H9 (cell line): ENCODE measurements at regions not wholly inside any gene's neighbourhood (a gene's known extent, or its start where the extent isn't known, plus 50 kb on each side); places are given as distances from the start of the nearest gene placed in this dataset.

ENCODE experiments used
- DNase-seq: peaks from one replicate; pipeline ENCODE4 v3.0.0-alpha.2; 2017
- H2AFZ ChIP-seq: one replicate; pipeline ENCODE4 v1.6.1; 2013; ENCODE audit warnings: mild to moderate bottlenecking, low read length, control low read depth, moderate library complexity
- H2AK5ac ChIP-seq: 2 replicates; pipeline ENCODE4 v1.6.1; 2013; ENCODE audit warnings: low read length, control low read depth, mixed read lengths; ENCODE audit not compliant: insufficient read length
- H2BK120ac ChIP-seq: one replicate; pipeline ENCODE4 v1.6.1; 2013; ENCODE audit warnings: low read depth, mild to moderate bottlenecking, low read length, control low read depth, inconsistent platforms; ENCODE audit not compliant: poor library complexity, severe bottlenecking
- H2BK12ac ChIP-seq: 2 replicates; pipeline ENCODE4 v1.6.1; 2013; ENCODE audit warnings: low read length, control low read depth, mixed read lengths, low read depth; ENCODE audit not compliant: insufficient read length
- H2BK15ac ChIP-seq: 2 replicates; pipeline ENCODE4 v1.6.1; 2013; ENCODE audit warnings: low read depth, low read length, control low read depth
- H2BK20ac ChIP-seq: one replicate; pipeline ENCODE4 v1.6.1; 2013; ENCODE audit warnings: low read depth, mild to moderate bottlenecking, low read length, control low read depth, inconsistent platforms; ENCODE audit not compliant: poor library complexity, severe bottlenecking
- H2BK5ac ChIP-seq: 2 replicates; pipeline ENCODE4 v1.6.1; 2013; ENCODE audit warnings: low read length, control low read depth, mixed read lengths; ENCODE audit not compliant: insufficient read length
- H3K14ac ChIP-seq: 2 replicates; pipeline ENCODE4 v1.6.1; 2013; ENCODE audit warnings: low read length, control low read depth; ENCODE audit not compliant: insufficient read depth
- H3K18ac ChIP-seq: 2 replicates; pipeline ENCODE4 v1.6.1; 2013; ENCODE audit warnings: low read depth, mild to moderate bottlenecking, mixed read lengths, low read length, control low read depth; ENCODE audit not compliant: insufficient read length
- H3K23ac ChIP-seq: 2 replicates; pipeline ENCODE4 v1.6.1; 2013; ENCODE audit warnings: low read length, control low read depth, mixed read lengths, low read depth; ENCODE audit not compliant: insufficient read length
- H3K23me2 ChIP-seq: 2 replicates; pipeline ENCODE4 v1.6.1; 2013; ENCODE audit warnings: low read depth, mild to moderate bottlenecking, mixed read lengths, low read length, control low read depth; ENCODE audit not compliant: insufficient read length, poor library complexity, severe bottlenecking
- H3K27ac ChIP-seq: 2 replicates; pipeline ENCODE4 v1.5.1; 2013; ENCODE audit warnings: low read length, control low read depth, mixed read lengths, low read depth; ENCODE audit not compliant: insufficient read length
- H3K27me3 ChIP-seq: 2 replicates; pipeline ENCODE4 v1.6.1; 2013; ENCODE audit warnings: low read length, control low read depth, inconsistent platforms; ENCODE audit not compliant: insufficient read depth
- H3K4ac ChIP-seq: 2 replicates; pipeline ENCODE4 v1.6.1; 2013; ENCODE audit warnings: low read depth, mild to moderate bottlenecking, control low read depth, inconsistent platforms, low read length, moderate library complexity
- H3K4me1 ChIP-seq: 2 replicates; pipeline ENCODE4 v1.6.1; 2013; ENCODE audit warnings: low read length, control low read depth, inconsistent platforms; ENCODE audit not compliant: insufficient read depth
- H3K4me2 ChIP-seq: 2 replicates; pipeline ENCODE4 v1.6.1; 2013; ENCODE audit warnings: low read length, control low read depth, mixed read lengths; ENCODE audit not compliant: insufficient read length, insufficient read depth
- H3K56ac ChIP-seq: 2 replicates; pipeline ENCODE4 v1.6.1; 2013; ENCODE audit warnings: low read depth, mild to moderate bottlenecking, mixed read lengths, low read length, control low read depth; ENCODE audit not compliant: insufficient read length
- H3K79me1 ChIP-seq: 2 replicates; pipeline ENCODE4 v1.6.1; 2013; ENCODE audit warnings: low read depth, mild to moderate bottlenecking, moderate library complexity, low read length, control low read depth, inconsistent platforms; ENCODE audit not compliant: insufficient read depth, poor library complexity, severe bottlenecking
- H3K79me2 ChIP-seq: 2 replicates; pipeline ENCODE4 v1.6.1; 2013; ENCODE audit warnings: low read length, control low read depth, inconsistent platforms; ENCODE audit not compliant: insufficient read depth
- H3K9ac ChIP-seq: 2 replicates; pipeline ENCODE4 v1.6.1; 2013; ENCODE audit warnings: low read length, control low read depth, mixed read lengths; ENCODE audit not compliant: insufficient read length; ENCODE audit errors: extremely low read depth
- H3K9me3 ChIP-seq: one replicate; pipeline ENCODE4 v1.6.1; 2013; ENCODE audit warnings: low read depth, low read length, inconsistent platforms; ENCODE audit not compliant: control insufficient read depth
- H3T11ph ChIP-seq: one replicate; pipeline ENCODE4 v1.6.1; 2013; ENCODE audit warnings: mild to moderate bottlenecking, low read length, control low read depth, inconsistent platforms
- H4K20me1 ChIP-seq: one replicate; pipeline ENCODE4 v1.6.1; 2013; ENCODE audit not compliant: control insufficient read depth, insufficient read length, insufficient read depth
- H4K5ac ChIP-seq: 2 replicates; pipeline ENCODE4 v1.6.1; 2013; ENCODE audit warnings: low read depth, mild to moderate bottlenecking, mixed read lengths, low read length, control low read depth; ENCODE audit not compliant: insufficient read length
- H4K8ac ChIP-seq: replicated peaks from 2 replicates; pipeline ENCODE4 v1.6.1; 2013; ENCODE audit warnings: low read length, control low read depth, mixed read lengths, low read depth; ENCODE audit not compliant: insufficient read length
- H4K91ac ChIP-seq: 2 replicates; pipeline ENCODE4 v1.6.1; 2013; ENCODE audit warnings: low read depth, mild to moderate bottlenecking, moderate library complexity, mixed read lengths, low read length, control low read depth; ENCODE audit not compliant: insufficient read length
- H3K27ac Mint-ChIP-seq, 3 experiments: 2 replicates in 2 of 3; 3 replicates in 1 of 3; pipeline ENCODE4 v1.8.0; 2020 to 2021; ENCODE audit warnings: mixed read lengths in 3 of 3, mild to moderate bottlenecking in 1 of 3, moderate library complexity in 1 of 3
- H3K27me3 Mint-ChIP-seq: 2 replicates; pipeline ENCODE4 v1.8.0; 2021; ENCODE audit warnings: low read depth, mild to moderate bottlenecking, moderate library complexity, mixed read lengths
- H3K36me3 Mint-ChIP-seq, 3 experiments: 2 replicates in 2 of 3; 3 replicates in 1 of 3; pipeline ENCODE4 v1.8.0; 2020 to 2021; ENCODE audit warnings: low read depth in 3 of 3, mixed read lengths in 3 of 3; ENCODE audit not compliant: insufficient read depth in 1 of 3
- H3K4me1 Mint-ChIP-seq, 2 experiments: 2 replicates each; pipeline ENCODE4 v1.8.0; 2020; ENCODE audit warnings: mixed read lengths in 2 of 2
- H3K4me3 Mint-ChIP-seq, 2 experiments: 2 replicates in 1 of 2; 3 replicates in 1 of 2; pipeline ENCODE4 v1.8.0; 2020 to 2021; ENCODE audit warnings: mild to moderate bottlenecking in 2 of 2, mixed read lengths in 2 of 2, moderate library complexity in 1 of 2
- H3K9me3 Mint-ChIP-seq, 2 experiments: 2 replicates in 1 of 2; 3 replicates in 1 of 2; pipeline ENCODE4 v1.8.0; 2020; ENCODE audit warnings: mild to moderate bottlenecking in 2 of 2, mixed read lengths in 2 of 2, moderate library complexity in 1 of 2
- WGBS: extraction: QIAGEN DNeasy Blood & Tissue Kit; methylation state at CpG from one replicate; pipeline ENCODE4 v1.1.7; 2013; ENCODE audit warnings: missing lambda C conversion rate, low lambda C conversion rate, mixed read lengths; ENCODE audit not compliant: insufficient read length; ENCODE audit errors: extremely low coverage; 5-methylcytosine and 5-hydroxymethylcytosine counted together
- TF ChIP-seq, protein P1 (sequence below): fragments of 200-600 bp; sonication (generic); conservative IDR thresholded peaks from 3 replicates; pipeline ENCODE4 v1.8.0; 2021; ENCODE audit warnings: antibody characterized with exemption, mild to moderate bottlenecking

DNA sequence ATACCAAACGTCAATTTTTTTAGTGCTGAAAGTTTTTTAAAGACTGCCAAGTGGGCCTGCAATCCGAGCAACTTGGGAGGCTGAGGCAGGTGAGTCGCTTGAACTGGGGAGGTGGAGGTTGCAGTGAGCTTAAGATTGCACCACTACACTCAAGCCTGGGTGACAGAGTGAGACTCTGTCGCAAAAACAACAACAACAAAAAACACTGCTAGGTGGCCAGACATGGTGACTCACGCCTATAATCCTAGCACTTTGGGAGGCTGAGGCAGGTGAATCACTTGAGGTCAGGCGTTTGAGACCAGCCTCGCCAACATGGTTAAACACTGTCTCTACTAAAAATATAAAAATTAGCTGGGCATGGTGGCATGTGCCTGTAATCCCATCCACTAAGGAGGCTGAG is 202.8 kb upstream of the COPS8 start:
- no peak overlapping the region for H2AK5ac ChIP-seq
- no peak overlapping the region for H2AFZ ChIP-seq
- no CpG with 5 or more reads among the region's 7 CpGs for WGBS
- H2BK120ac ChIP-seq = no peak overlapping the region
- H2BK20ac ChIP-seq = no peak overlapping the region
- H2BK12ac ChIP-seq = no peak overlapping the region
- H2BK5ac ChIP-seq = no peak overlapping the region
- no peaks in the 10 kb centered on the region for H3K27me3 ChIP-seq
- no peaks in the 10 kb centered on the region for H3K79me2 ChIP-seq
- TF ChIP-seq, protein P1, sequence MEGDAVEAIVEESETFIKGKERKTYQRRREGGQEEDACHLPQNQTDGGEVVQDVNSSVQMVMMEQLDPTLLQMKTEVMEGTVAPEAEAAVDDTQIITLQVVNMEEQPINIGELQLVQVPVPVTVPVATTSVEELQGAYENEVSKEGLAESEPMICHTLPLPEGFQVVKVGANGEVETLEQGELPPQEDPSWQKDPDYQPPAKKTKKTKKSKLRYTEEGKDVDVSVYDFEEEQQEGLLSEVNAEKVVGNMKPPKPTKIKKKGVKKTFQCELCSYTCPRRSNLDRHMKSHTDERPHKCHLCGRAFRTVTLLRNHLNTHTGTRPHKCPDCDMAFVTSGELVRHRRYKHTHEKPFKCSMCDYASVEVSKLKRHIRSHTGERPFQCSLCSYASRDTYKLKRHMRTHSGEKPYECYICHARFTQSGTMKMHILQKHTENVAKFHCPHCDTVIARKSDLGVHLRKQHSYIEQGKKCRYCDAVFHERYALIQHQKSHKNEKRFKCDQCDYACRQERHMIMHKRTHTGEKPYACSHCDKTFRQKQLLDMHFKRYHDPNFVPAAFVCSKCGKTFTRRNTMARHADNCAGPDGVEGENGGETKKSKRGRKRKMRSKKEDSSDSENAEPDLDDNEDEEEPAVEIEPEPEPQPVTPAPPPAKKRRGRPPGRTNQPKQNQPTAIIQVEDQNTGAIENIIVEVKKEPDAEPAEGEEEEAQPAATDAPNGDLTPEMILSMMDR = no peak
- Mint-ChIP-seq H3K27me3 (peaks cover 2% of the 10 kb centered on the region; the same call in 1 of the 2 replicates), H3K4me1 (no peaks in the 10 kb centered on the region), H3K36me3 (peaks cover 0 to 18% (median 1%) of the 10 kb centered on the region in 3 experiments; a peak in 4 of 7 replicates), H3K4me3 (no peak overlapping the region), H3K27ac (no peak overlapping the region), H3K9me3 (peaks cover 12 to 13% of the 10 kb centered on the region in 2 experiments)
- no peak overlapping the region for H3T11ph ChIP-seq
- H3K27ac ChIP-seq = no peak overlapping the region
- H3K23me2 ChIP-seq = no peaks in the 10 kb centered on the region
- H3K56ac ChIP-seq = no peak overlapping the region
- H4K91ac ChIP-seq = no peak overlapping the region
- no peaks in the 10 kb centered on the region for H3K9me3 ChIP-seq
- H3K4me1 ChIP-seq = no peaks in the 10 kb centered on the region
- no peak overlapping the region for H2BK15ac ChIP-seq
- H4K8ac ChIP-seq = no peak overlapping the region
- H3K18ac ChIP-seq = no peak overlapping the region
- no peaks in the 10 kb centered on the region for H4K20me1 ChIP-seq
- DNase-seq = no peak
- no peak overlapping the region for H3K9ac ChIP-seq
- no peak overlapping the region for H4K5ac ChIP-seq
- H3K4me2 ChIP-seq = no peak overlapping the region
- no peak overlapping the region for H3K23ac ChIP-seq
- no peak overlapping the region for H3K4ac ChIP-seq
- no peaks in the 10 kb centered on the region for H3K79me1 ChIP-seq
- H3K14ac ChIP-seq = no peak overlapping the region
